NCI-H524 treated with DMSO at 0.1 percent for 48 hours (cell line): ENCODE measurements at regions not wholly inside any gene's neighbourhood (a gene's known extent, or its start where the extent isn't known, plus 50 kb on each side); places are given as distances from the start of the nearest gene placed in this dataset.

Experiments
- DNase-seq: peaks from one replicate; lab custom pipeline; 2025; lab: John Stamatoyannopoulos, UW

- no peak for DNase-seq
Observed at GRCh38 chr5:68942169-68942568, 151.6 kb upstream of the SLC30A5 start.

- DNase-seq, result no peak
Observed at GRCh38 chr5:68946728-68947127, 147.1 kb upstream of the SLC30A5 start.

GRCh38 chr5:68947986-68948385, 145.8 kb upstream of the SLC30A5 start:
- DNase-seq, result no peak

GRCh38 chr5:68949256-68949655, 144.6 kb upstream of the SLC30A5 start:
- no peak for DNase-seq

- no peak for DNase-seq
Observed at GRCh38 chr5:68949711-68950110, 144.1 kb upstream of the SLC30A5 start.

GRCh38 chr5:68950125-68950524, 143.7 kb upstream of the SLC30A5 start:
- no peak for DNase-seq

GRCh38 chr5:68950930-68951329, 142.9 kb upstream of the SLC30A5 start:
- no peak for DNase-seq

- DNase-seq, result no peak
Observed at GRCh38 chr5:68953231-68953874, 140.5 kb upstream of the SLC30A5 start.

- no peak for DNase-seq
Observed at GRCh38 chr5:68953875-68954617, 139.8 kb upstream of the SLC30A5 start.

GRCh38 chr5:68954618-68954910, 139.2 kb upstream of the SLC30A5 start:
- no peak for DNase-seq

GRCh38 chr5:68957591-68957990, 136.2 kb upstream of the SLC30A5 start:
- DNase-seq, result no peak

- DNase-seq, result no peak
Observed at GRCh38 chr5:68958428-68958827, 135.4 kb upstream of the SLC30A5 start.

- no peak for DNase-seq
Observed at GRCh38 chr5:68960456-68960855, 133.4 kb upstream of the SLC30A5 start.

- no peak for DNase-seq
Observed at GRCh38 chr5:68960961-68961360, 132.9 kb upstream of the SLC30A5 start.

- no peak for DNase-seq
Observed at GRCh38 chr5:68961762-68962161, 132.1 kb upstream of the SLC30A5 start.

- DNase-seq, result no peak
Observed at GRCh38 chr5:68962757-68963484, 130.9 kb upstream of the SLC30A5 start.

GRCh38 chr5:68964679-68965078, 129.1 kb upstream of the SLC30A5 start:
- DNase-seq, result no peak

GRCh38 chr5:68965926-68966325, 127.9 kb upstream of the SLC30A5 start:
- no peak for DNase-seq

GRCh38 chr5:68966596-68966995, 127.2 kb upstream of the SLC30A5 start:
- DNase-seq, result no peak

GRCh38 chr5:68968429-68968828, 125.4 kb upstream of the SLC30A5 start:
- DNase-seq, result no peak

GRCh38 chr5:68970617-68971016, 123.2 kb upstream of the SLC30A5 start:
- no peak for DNase-seq

- no peak for DNase-seq
Observed at GRCh38 chr5:68973696-68974095, 120.1 kb upstream of the SLC30A5 start.

- DNase-seq, result no peak
Observed at GRCh38 chr5:68983043-68983442, 110.8 kb upstream of the SLC30A5 start.
